GM21526 (cell line): ENCODE measurements at regions not wholly inside any gene's neighbourhood (a gene's known extent, or its start where the extent isn't known, plus 50 kb on each side); places are given as distances from the start of the nearest gene placed in this dataset.
"Not testable (repeated sequence)": the region's sequence is repeated elsewhere in the genome, so short reads cannot be mapped to it uniquely, and the experiment has no call there.

Experiments
- ATAC-seq: cut with Tn5 transposase; IDR thresholded peaks from one replicate; pipeline ENCODE4 v1.9.1; 2021; ENCODE audit warnings: moderate library complexity; ENCODE audit not compliant: unreplicated experiment, low FRiP score

- no peak for ATAC-seq
These were observed 437.9 kb upstream of the PLXNA2 start for GRCh38 chr1:208681878-208682663.

GRCh38 chr1:208682664-208683013 lies 438.5 kb upstream of the PLXNA2 start:
- ATAC-seq, result no peak

DNA sequence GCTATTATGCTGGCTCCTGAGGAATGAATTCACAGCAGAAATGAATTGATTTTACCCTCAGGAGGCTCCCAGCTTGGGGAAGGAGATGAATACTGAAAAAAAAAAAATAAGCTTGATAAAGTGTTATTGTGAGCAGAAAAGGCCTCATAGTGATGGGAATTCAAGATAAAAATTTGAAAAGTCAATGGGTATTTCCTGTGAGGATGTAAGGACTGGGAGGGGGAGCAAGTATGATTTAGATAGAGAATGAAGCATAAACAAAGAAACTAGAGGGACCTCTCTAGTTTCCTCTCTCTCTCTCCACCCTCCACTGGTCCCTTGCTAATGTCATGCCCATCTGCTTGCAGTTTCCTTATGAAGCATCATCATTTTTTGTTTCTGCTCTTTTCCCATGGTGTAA lies 439.0 kb upstream of the PLXNA2 start:
- no peak for ATAC-seq

DNA sequence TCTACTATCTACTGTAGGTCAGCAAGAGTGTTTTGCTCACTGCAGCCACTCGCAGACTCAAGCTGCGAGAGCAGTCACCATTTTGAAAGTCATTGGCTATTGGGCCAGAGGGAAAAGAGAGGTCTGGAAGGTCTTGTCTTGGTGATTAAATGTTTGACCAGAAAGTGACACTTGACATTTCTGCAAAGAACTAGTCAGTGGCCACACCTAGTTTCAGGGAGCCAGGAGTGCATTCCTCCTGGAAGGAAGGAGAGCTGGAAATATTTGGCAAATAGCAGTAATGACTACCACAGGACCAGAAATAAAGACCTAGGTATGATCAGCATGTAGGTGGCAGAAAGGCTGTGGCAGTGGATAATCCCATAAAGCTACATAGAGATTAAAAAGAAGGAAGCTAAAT lies 440.0 kb upstream of the PLXNA2 start:
- no peak for ATAC-seq

DNA sequence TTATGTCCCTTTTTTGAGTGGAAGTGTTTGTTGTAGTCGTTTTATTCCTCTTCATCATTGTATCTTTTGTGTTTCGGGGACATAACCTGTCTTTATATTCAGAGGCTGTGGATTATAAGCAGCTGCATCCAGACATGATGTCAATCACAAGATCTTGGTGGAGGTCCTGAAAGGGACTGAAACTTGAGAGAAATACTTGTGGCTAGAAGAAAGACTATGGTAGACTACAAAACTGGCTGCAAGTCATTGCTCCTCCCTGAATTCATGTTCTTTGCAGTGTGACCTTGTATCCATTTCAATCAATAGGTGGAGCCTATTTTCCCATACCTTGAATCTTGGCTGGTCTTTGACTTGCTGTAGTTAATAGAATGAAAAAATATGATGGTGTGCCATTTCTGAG lies 442.4 kb upstream of the PLXNA2 start:
- no peak for ATAC-seq

DNA sequence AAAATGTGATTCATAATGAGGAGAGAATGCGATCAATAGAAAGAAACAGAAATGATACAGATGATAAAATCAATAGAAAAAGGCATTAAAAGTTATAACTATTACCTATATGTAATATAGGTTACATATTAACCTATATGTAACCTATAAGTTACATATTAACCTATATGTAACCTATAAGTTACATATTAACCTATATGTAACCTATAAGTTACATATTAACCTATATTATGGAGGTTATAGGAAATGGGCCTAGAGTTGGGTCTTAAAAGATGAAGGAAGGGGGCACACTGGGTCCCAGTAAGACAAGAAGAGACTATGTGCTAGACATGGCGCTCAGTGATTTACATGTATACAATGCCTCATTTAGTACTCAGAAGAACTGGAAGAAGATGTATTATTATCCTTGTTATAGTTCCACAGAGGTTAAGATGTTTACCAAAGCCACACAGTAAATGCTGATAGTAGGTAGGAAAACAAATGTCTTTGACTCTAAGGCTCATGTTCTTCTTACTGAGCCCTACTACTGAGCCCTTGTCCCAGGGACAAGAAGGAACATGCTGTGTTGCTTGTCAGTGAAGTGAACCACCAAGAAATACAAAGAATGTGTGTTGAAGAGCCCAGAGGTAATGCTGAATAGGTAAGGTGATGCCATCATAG lies 444.6 kb upstream of the PLXNA2 start:
- no peak for ATAC-seq

DNA sequence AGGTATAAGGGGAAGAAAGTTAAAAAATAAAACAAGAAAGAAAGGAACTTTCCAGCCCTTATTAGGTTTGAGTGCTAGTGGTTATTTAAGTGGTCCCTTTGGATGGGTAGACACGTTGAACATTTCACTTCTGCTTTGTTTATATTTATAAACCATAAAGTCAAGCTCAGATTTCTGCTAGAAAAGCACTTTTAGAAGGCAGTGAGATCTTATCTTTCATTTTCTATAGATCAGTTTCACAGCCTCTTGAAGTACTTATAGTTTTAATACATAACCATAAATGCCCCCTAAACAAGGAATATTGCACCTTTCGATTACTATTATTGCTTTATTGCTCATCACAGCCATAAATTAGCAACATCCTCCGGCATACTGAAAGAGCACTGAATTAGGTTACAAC lies 446.8 kb upstream of the PLXNA2 start:
- ATAC-seq, result no peak

DNA sequence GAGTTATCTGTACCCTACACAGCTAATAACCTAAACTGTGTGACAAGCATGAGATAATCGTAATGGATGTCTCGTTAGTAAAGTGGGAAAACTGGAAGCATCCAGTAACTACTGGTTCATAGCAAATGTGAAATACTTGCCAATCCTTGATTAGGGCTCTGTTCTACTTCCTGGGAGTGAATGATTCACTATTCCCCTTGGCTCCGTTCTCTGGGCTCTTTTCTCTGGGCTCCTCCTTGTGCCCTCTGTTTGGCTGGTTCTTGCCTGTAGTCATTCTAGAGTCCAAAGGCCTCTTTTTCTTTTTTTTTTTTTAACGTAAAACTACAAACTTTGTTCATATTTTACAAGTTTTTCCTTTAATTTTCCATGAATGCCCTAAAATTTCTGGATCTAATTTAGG lies 465.8 kb upstream of the PLXNA2 start:
- no peak for ATAC-seq

GRCh38 chr1:208714323-208714722 lies 470.1 kb upstream of the PLXNA2 start:
- ATAC-seq, result no peak

DNA sequence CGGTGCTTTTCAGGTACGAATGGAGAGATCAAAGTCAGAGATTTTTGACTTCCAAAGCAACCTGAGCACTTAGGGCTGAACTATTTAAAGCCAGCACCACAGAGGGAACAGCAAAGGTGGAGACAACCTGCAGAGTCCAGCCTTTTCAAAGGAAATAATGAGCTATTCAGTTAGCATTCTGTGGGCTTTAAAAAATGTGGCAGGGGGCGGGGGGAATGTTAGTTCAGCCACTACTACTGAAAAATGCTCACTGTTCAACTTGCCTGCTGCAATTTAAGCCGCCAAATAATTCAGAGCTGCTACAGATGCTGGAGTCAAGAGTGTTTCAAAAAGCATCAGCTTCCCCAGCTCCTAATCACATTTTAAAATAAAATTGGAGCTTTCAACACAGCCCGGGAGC lies 473.3 kb upstream of the PLXNA2 start:
- no peak for ATAC-seq

DNA sequence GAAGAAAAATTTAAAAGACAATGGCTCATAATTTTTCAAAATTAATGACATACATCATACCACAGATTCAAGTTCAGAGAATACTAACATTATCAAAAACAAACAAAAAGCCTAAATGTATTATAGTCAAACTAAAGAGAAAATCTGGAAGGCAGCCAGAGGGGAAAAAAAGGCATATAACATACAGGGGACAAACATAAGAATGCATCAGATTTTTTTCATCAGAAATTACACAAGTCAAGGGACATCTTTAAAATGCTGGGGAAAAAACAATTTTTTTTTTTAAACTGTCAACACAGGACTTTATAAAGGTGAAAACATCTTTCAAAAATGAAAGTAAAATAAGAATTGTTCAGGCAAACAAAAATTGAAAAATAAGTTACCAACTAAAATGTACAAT lies 478.4 kb upstream of the PLXNA2 start:
- no peak for ATAC-seq

GRCh38 chr1:208724079-208724478 lies 479.9 kb upstream of the PLXNA2 start:
- no peak for ATAC-seq

DNA sequence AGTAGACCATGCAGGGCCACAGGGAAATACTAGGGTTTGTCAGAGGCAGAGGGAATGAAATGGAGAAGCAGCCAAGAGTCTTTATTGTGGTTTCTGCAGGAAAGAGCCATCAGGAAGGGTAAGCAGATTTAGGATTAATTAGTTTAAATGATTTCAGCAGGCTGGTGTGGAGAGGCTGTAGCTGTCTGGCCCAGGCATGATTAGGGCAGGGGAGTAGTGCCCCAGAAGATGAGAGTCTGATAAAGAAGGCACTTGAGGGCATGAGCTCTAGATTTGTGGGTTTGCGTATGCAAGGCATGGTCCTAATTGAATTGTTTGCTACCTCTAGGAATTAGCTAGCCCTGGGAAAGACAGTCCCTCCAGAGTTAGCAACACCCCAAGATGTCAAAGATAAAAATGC lies 484.6 kb upstream of the PLXNA2 start:
- ATAC-seq, result no peak

GRCh38 chr1:208731981-208732821 lies 488.0 kb upstream of the PLXNA2 start:
- ATAC-seq, result peak; percentile 90

DNA sequence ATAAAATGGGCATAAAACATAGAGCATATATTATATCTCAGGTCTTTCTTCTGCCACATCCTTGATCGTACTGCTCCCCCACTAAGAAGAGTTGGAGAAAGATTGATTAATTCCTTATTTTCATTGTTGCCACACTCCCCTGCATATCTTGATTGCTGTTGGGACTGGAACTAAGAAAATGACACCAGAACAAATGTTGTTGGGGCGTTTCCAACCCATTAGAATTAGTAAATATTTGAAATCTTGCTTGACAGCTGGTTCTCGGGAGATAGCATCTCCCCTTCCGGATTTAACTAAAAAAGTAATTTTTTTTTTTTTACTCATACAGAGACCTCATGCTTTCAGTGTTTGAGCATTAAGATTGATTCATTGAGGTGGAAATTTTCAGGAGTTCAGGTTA lies 493.0 kb upstream of the PLXNA2 start:
- no peak for ATAC-seq

- peak; percentile 72 for ATAC-seq
These were observed 493.7 kb upstream of the PLXNA2 start for GRCh38 chr1:208737922-208738321.

DNA sequence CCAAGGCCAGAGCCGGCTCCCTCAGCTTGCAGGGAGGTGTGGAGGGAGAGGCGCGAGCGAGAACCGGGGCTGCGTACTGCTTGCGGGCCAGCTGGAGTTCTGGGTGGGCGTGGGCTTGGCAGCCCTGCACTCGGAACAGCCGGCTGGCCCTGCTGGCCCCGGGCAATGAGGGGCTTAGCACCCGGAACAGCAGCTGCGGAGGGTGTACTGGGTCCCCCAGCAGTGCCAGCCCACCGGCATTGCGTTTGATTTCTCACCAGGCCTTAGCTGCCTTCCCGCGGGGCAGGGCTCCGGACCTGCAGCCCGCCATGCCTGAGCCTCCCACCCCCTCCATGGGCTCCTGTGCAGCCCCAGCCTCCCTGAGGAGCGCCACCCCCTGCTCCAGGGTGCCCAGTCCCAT lies 495.5 kb upstream of the PLXNA2 start:
- not testable (repeated sequence) for ATAC-seq

- no peak for ATAC-seq
These were observed 497.1 kb upstream of the PLXNA2 start for GRCh38 chr1:208741296-208741695.

DNA sequence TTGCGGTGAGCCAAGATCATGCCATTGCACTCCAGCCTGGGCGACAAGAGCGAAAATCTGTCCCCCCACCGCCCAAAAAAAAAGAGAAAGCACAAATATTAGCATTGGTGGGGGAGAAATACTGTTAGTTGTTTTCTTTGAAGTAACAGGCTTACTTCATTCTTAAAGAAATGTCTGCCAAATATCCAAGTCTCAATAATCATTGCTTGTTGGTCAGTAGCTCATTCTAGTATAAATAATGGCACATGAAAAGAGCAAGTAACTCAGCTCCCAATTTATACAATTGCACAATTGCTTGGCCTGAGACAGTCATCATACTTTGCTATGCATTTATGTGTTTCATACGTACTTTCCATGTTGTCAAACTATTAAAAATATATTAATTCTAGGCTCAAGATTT lies 499.2 kb upstream of the PLXNA2 start:
- ATAC-seq, result no peak

- no peak for ATAC-seq
These were observed 503.8 kb upstream of the PLXNA2 start for GRCh38 chr1:208747979-208748378.

DNA sequence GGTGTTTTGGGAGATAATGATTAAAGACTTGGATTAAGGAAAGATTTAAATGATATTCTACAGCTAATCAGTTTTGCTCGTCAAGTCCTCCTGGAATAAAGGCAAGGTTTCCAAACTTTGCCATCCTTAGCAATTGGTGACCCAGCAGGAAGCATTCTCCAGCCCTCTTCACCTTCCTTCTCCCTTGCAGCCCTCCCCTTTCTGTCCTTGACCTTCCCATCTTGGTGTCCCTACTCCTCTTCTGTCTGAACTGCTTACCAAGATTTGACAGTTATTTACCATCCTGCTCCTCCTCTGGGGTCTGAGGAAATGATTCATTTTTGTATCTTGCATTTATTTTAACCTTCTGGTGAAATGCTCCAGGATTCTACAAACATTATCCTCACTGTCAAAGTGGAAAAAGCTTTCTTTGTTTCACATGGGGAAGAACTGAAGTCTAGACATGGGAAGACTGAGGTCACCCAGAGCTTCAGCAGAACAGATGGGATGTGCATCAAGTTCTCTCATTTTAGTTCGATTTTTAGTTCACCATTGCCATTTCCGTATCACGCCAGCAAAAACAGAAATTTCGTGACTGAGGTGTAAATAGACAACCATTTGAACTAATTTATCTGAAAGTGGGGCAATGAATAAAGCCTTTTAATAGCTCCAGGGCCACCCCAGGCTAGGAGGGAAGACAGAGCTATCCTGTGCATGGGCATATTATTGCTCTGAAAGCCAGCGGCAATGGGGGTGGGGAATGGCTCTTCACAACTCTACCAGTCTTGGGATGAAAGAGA lies 504.4 kb upstream of the PLXNA2 start:
- no peak for ATAC-seq
